ENCODE measurements at regions not wholly inside any gene's neighbourhood (a gene's known extent, or its start where the extent isn't known, plus 50 kb on each side); places are given as distances from the start of the nearest gene placed in this dataset.

DNA sequence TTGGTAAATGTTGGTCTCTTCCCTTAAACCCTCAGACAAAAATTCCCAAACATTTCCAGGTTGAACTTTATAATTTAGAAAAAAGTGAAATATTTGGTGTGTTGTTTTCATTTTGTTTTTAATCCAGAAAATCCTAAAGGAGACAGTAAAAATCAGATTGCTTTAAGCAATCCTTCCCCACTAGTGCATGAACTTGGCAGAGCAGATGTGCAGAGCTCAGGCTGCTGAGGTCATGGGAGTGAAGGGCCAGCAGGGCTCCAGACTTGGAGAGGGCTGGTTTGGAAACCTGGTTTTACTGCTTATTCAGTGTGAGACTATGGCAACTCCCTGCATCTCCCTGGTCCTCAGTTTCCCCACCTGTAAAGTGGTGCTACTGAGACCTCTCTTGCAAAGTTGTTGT, 66.7 kb upstream of the TEX51 start:
- Histone ChIP-seq H3K36me3 (ENCODE audit: insufficient read depth) (no peaks in the 10 kb centered on the region), H3K27ac (ENCODE audit: low read depth) (no peak overlapping the region), H3K4me1 (ENCODE audit: insufficient read depth) (no peaks in the 10 kb centered on the region), H3K4me3 (ENCODE audit: low read depth, low read length) (no peak overlapping the region)
- DNase-seq (ENCODE audit: extremely low spot score) = no peak

DNA sequence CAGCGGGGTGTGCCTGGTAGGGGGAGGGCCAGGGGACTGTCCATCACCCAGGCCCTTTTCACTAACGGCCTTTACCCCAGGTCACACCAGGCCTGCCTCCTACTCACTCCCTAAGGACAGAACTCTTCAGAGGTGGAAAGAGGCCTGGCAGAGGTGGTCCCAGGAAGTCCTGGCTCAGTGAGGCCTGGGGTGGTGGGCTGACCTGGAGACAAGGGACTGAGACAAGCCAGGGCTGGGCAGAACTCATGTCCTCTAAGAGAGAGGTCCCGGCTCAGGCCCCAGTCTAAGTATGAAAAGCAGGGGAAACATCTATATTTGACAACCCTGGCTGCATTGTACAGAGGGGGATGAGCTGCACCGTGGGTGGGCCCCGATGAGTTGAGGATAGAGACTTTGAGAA, 65.9 kb upstream of the TEX51 start:
- H3K4me3 ChIP-seq (ENCODE audit: low read depth, low read length) = no peak overlapping the region
- H3K27ac ChIP-seq (ENCODE audit: low read depth) = no peak overlapping the region
- no peak for DNase-seq (ENCODE audit: extremely low spot score)
- WGBS = 86% methylated on average over 5 of the region's 5 CpGs
- no peaks in the 10 kb centered on the region for H3K36me3 ChIP-seq (ENCODE audit: insufficient read depth)
- no peaks in the 10 kb centered on the region for H3K4me1 ChIP-seq (ENCODE audit: insufficient read depth)

- WGBS = 98% methylated on average over 6 of the region's 6 CpGs
- no peaks in the 10 kb centered on the region for H3K36me3 ChIP-seq (ENCODE audit: insufficient read depth)
- H3K27ac ChIP-seq (ENCODE audit: low read depth) = no peak overlapping the region
- no peak for DNase-seq (ENCODE audit: extremely low spot score)
- H3K4me3 ChIP-seq (ENCODE audit: low read depth, low read length) = no peak overlapping the region
- H3K4me1 ChIP-seq (ENCODE audit: insufficient read depth) = no peaks in the 10 kb centered on the region
Observed at GRCh38 chr2:126834006-126834659, 64.6 kb upstream of the TEX51 start.

DNA sequence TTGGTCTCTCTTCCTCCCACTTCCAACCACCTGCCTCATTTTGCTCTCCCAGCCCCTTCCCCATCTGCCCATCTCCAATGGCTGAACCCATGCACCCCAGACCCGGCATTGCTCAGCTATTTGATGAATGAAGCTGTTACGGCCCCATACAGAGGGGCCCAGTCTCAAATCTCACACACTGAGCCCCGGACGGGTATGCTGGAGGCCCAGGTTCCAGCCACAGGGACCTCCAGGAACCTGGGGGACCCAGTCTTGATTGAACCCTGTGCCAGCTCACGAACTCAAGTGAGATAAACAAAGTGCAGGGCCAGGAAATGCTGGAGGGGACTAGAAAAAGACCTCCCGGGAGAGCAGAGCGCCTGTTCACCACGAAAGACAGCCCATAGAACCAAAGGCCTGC, 63.4 kb upstream of the TEX51 start:
- no peak for DNase-seq (ENCODE audit: extremely low spot score)
- WGBS = 89% methylated on average over 8 of the region's 8 CpGs
- Histone ChIP-seq H3K36me3 (ENCODE audit: insufficient read depth) (no peaks in the 10 kb centered on the region), H3K27ac (ENCODE audit: low read depth) (no peak overlapping the region), H3K4me1 (ENCODE audit: insufficient read depth) (no peaks in the 10 kb centered on the region), H3K4me3 (ENCODE audit: low read depth, low read length) (no peak overlapping the region)

- no peaks in the 10 kb centered on the region for H3K4me1 ChIP-seq (ENCODE audit: insufficient read depth)
- H3K27ac ChIP-seq (ENCODE audit: low read depth) = no peak overlapping the region
- no peak overlapping the region for H3K4me3 ChIP-seq (ENCODE audit: low read depth, low read length)
- DNase-seq (ENCODE audit: extremely low spot score) = no peak
- 79% methylated on average over 10 of the region's 10 CpGs for WGBS
- H3K36me3 ChIP-seq (ENCODE audit: insufficient read depth) = no peaks in the 10 kb centered on the region
Observed at GRCh38 chr2:126835831-126836230, 62.9 kb upstream of the TEX51 start.

DNA sequence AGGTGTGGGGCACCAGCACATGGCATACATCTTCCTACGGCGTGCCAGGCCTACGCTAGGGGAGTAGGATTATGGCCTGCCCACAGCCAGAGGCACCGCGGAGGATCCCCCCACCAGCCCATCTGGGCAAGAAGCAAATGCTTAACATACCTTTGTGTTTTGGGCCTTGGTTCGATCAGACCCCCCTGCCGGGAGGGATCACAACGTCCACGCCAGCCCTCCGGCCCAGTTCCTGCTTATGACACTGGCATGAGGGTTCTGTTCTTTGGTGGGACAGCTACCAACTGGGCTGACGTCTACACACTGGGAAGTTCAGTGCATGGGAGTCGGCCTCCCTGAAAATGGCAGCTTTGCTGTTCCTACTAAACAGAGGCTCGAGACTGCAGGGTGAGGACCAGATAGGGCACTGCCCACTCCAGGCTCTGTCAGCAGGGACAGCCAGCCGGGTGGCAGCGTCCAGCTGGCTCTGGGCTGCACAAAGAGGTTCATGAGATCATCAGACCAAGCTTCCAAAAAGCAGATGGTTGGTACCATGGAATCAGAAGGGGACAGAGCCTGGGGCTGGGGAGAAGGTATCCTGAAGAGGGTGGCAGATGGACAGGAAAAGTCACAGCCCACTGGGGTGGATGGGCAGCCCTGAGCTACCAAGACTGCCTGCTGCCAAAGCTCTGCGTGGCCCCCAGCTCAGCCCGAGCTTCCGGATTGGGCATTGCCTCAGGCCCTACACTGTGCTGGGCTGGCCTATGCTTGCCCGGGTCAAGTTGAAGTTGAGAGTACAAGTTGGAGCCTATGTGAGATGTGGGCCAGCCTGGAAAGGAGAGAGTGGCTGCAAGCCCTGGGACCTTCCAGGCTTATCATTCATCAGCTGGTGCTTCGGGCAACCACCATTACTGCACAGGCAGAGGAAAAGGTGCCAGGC, 61.7 kb upstream of the TEX51 start:
- no peak for DNase-seq (ENCODE audit: extremely low spot score)
- Histone ChIP-seq H3K27ac (ENCODE audit: low read depth) (no peak overlapping the region), H3K4me3 (ENCODE audit: low read depth, low read length) (no peak overlapping the region), H3K36me3 (ENCODE audit: insufficient read depth) (no peaks in the 10 kb centered on the region), H3K4me1 (ENCODE audit: insufficient read depth) (no peaks in the 10 kb centered on the region)
- WGBS = 94% methylated on average over 20 of the region's 20 CpGs

DNA sequence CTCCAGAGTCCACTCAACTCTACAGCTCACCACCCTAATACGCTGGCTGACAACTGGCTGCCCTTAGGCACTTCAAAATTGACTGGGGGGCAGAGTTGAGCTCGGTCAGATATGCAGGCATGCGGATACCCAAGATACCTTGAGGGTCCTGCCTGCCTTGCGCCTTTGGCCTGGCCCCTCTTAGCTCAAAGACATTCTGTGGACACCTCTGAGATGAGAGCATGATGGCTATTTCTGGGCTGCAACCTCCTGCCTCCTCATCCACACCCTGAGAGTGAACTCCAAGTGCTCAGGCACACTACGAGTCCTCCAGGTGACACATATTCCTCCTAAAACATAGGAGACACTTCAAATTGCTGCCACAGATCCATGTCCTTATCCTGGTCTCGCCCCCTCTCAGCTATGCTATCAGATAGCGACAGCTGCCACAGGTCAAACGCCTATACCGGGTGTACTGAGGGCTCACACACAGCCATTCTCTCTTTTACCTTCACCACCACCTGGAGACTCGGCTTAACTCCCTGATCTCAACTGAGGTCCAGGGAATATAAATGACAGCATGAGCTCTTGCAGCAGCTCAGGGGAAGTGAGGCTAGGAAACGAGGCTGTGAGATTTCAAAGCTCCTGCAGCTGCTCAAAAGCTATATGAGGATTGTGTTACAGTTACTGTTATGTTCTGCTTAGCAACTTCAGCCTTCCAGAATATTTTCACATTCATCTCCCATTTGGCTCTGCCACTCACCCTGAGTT, 60.5 kb upstream of the TEX51 start:
- H3K36me3 ChIP-seq (ENCODE audit: insufficient read depth) = no peaks in the 10 kb centered on the region
- WGBS = 73% methylated on average over 11 of the region's 11 CpGs
- H3K4me1 ChIP-seq (ENCODE audit: insufficient read depth) = no peaks in the 10 kb centered on the region
- H3K4me3 ChIP-seq (ENCODE audit: low read depth, low read length) = no peak overlapping the region
- DNase-seq (ENCODE audit: extremely low spot score) = no peak
- H3K27ac ChIP-seq (ENCODE audit: low read depth) = no peak overlapping the region

- Histone ChIP-seq H3K27ac (ENCODE audit: low read depth) (no peak overlapping the region), H3K36me3 (ENCODE audit: insufficient read depth) (no peaks in the 10 kb centered on the region), H3K4me1 (ENCODE audit: insufficient read depth) (no peaks in the 10 kb centered on the region), H3K4me3 (ENCODE audit: low read depth, low read length) (no peak overlapping the region)
- DNase-seq (ENCODE audit: extremely low spot score) = no peak
- WGBS = 32% methylated on average over 3 of the region's 3 CpGs
Observed at GRCh38 chr2:126838716-126838985, 60.0 kb upstream of the TEX51 start.

DNA sequence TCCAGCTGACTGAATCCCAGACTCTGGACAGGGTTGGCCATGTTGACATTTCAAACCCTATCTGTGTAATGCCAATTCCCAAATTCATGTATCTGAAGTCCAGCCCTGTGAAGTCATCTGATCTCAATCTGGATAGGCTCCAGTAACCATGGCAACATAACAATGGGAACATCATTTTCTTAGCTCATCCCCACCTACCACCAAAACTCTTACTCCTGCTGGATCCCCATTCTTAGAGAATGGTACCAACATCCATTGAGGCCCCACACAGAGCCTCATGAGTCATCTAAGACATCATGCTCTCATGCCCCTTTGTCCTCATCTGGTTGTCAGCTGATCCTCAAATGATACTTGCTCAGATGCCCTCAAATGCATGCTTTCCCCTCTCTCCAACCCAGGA, 58.9 kb upstream of the TEX51 start:
- no peak for DNase-seq (ENCODE audit: extremely low spot score)

GRCh38 chr2:126843081-126843480, 55.6 kb upstream of the TEX51 start:
- no peaks in the 10 kb centered on the region for H3K4me1 ChIP-seq (ENCODE audit: insufficient read depth)
- WGBS = 63% methylated on average over 1 of the region's 1 CpG
- no peaks in the 10 kb centered on the region for H3K36me3 ChIP-seq (ENCODE audit: insufficient read depth)
- no peak for DNase-seq (ENCODE audit: extremely low spot score)
- H3K4me3 ChIP-seq (ENCODE audit: low read depth, low read length) = no peak overlapping the region
- no peak overlapping the region for H3K27ac ChIP-seq (ENCODE audit: low read depth)

More for the DNA sequence above, 58.9 kb upstream of the TEX51 start:
- Histone ChIP-seq H3K27ac (ENCODE audit: low read depth) (no peak overlapping the region), H3K4me1 (ENCODE audit: insufficient read depth) (no peaks in the 10 kb centered on the region), H3K36me3 (ENCODE audit: insufficient read depth) (no peaks in the 10 kb centered on the region), H3K4me3 (ENCODE audit: low read depth, low read length) (no peak overlapping the region)

- Histone ChIP-seq H3K36me3 (ENCODE audit: insufficient read depth) (no peaks in the 10 kb centered on the region), H3K4me1 (ENCODE audit: insufficient read depth) (no peaks in the 10 kb centered on the region), H3K4me3 (ENCODE audit: low read depth, low read length) (no peak overlapping the region), H3K27ac (ENCODE audit: low read depth) (no peak overlapping the region)
- 88% methylated on average over 4 of the region's 4 CpGs for WGBS
- no peak for DNase-seq (ENCODE audit: extremely low spot score)
Observed at GRCh38 chr2:126846241-126846640, 52.4 kb upstream of the TEX51 start.
